ENCODE measurements at regions not wholly inside any gene's neighbourhood (a gene's known extent, or its start where the extent isn't known, plus 50 kb on each side); places are given as distances from the start of the nearest gene placed in this dataset.

GRCh38 chr13:107450431-107450830 is 764.9 kb downstream of the LIG4 start:
- no peak overlapping the region for H3K27ac Mint-ChIP-seq
- H3K36me3 Mint-ChIP-seq, result no peaks in the 10 kb centered on the region
- H3K4me1 Mint-ChIP-seq, result no peaks in the 10 kb centered on the region
- no peak overlapping the region for H3K4me3 Mint-ChIP-seq
- DNase-seq (ENCODE audit: low spot score in 2 of 2, unreplicated experiment in 2 of 2), result no peak
- H3K9me3 Mint-ChIP-seq, result peaks cover 20% of the 10 kb centered on the region
- no peak for TF ChIP-seq CTCF (IDR thresholded peaks at IDR 0.05; ENCODE audit: unreplicated experiment)
- H3K27me3 Mint-ChIP-seq (ENCODE audit: low read depth), result peaks cover 4% of the 10 kb centered on the region

GRCh38 chr13:107447591-107447990 is 767.7 kb downstream of the LIG4 start:
- Mint-ChIP-seq H3K27ac (no peak overlapping the region), H3K9me3 (peaks cover 3% of the 10 kb centered on the region), H3K4me1 (no peaks in the 10 kb centered on the region), H3K27me3 (ENCODE audit: low read depth) (peaks cover 4% of the 10 kb centered on the region), H3K4me3 (no peak overlapping the region), H3K36me3 (no peaks in the 10 kb centered on the region)
- no peak for DNase-seq (ENCODE audit: low spot score in 2 of 2, unreplicated experiment in 2 of 2)
- no peak for TF ChIP-seq CTCF (IDR thresholded peaks at IDR 0.05; ENCODE audit: unreplicated experiment)

GRCh38 chr13:107441279-107441678 is 774.1 kb downstream of the LIG4 start:
- Mint-ChIP-seq H3K27me3 (ENCODE audit: low read depth) (no peaks in the 10 kb centered on the region), H3K36me3 (no peaks in the 10 kb centered on the region), H3K4me3 (no peak overlapping the region), H3K4me1 (no peaks in the 10 kb centered on the region), H3K9me3 (no peaks in the 10 kb centered on the region), H3K27ac (no peak overlapping the region)
- no peak for TF ChIP-seq CTCF (IDR thresholded peaks at IDR 0.05; ENCODE audit: unreplicated experiment)
- no peak for DNase-seq (ENCODE audit: low spot score in 2 of 2, unreplicated experiment in 2 of 2)

GRCh38 chr13:107438251-107438650 is 777.1 kb downstream of the LIG4 start:
- no peak overlapping the region for H3K27ac Mint-ChIP-seq
- TF ChIP-seq CTCF (IDR thresholded peaks at IDR 0.05; ENCODE audit: unreplicated experiment), result no peak
- no peaks in the 10 kb centered on the region for H3K27me3 Mint-ChIP-seq (ENCODE audit: low read depth)
- no peaks in the 10 kb centered on the region for H3K9me3 Mint-ChIP-seq
- H3K4me3 Mint-ChIP-seq, result no peak overlapping the region
- no peaks in the 10 kb centered on the region for H3K4me1 Mint-ChIP-seq
- no peak for DNase-seq (ENCODE audit: low spot score in 2 of 2, unreplicated experiment in 2 of 2)
- H3K36me3 Mint-ChIP-seq, result no peaks in the 10 kb centered on the region

- Mint-ChIP-seq H3K9me3 (peaks cover 9% of the 10 kb centered on the region), H3K36me3 (no peaks in the 10 kb centered on the region), H3K27ac (no peak overlapping the region), H3K4me1 (no peaks in the 10 kb centered on the region), H3K27me3 (ENCODE audit: low read depth) (no peaks in the 10 kb centered on the region), H3K4me3 (no peak overlapping the region)
- no peak for DNase-seq (ENCODE audit: low spot score in 2 of 2, unreplicated experiment in 2 of 2)
- TF ChIP-seq CTCF (IDR thresholded peaks at IDR 0.05; ENCODE audit: unreplicated experiment), result no peak
Observed at GRCh38 chr13:107434347-107434746, 781.0 kb downstream of the LIG4 start.

- Mint-ChIP-seq H3K9me3 (peaks cover 17% of the 10 kb centered on the region), H3K4me3 (no peak overlapping the region), H3K27me3 (ENCODE audit: low read depth) (no peaks in the 10 kb centered on the region), H3K36me3 (no peaks in the 10 kb centered on the region), H3K4me1 (no peaks in the 10 kb centered on the region), H3K27ac (no peak overlapping the region)
- no peak for TF ChIP-seq CTCF (IDR thresholded peaks at IDR 0.05; ENCODE audit: unreplicated experiment)
- no peak for DNase-seq (ENCODE audit: low spot score in 2 of 2, unreplicated experiment in 2 of 2)
Observed at GRCh38 chr13:107427536-107427935, 787.8 kb downstream of the LIG4 start.
